ENCODE measurements at regions not wholly inside any gene's neighbourhood (a gene's known extent, or its start where the extent isn't known, plus 50 kb on each side); places are given as distances from the start of the nearest gene placed in this dataset.

DNA sequence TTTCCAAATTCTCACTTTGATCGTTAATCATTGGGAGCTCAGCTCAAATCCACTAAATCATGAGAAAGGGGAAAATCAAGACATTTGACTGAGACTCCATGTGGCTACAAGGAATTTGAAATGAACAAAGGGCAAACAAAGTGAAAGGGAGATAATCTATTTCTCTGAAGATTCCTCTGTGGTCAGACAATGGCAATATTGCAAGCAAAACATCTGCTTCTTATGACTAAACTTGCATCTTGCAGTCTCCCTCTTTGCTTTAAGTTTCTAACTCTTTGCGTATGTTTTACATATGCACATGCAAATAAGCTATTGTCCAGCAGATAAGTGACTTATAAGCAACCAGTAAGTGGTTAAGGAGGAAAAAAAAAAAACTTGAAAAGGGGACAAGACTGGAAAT lies 299.1 kb upstream of the NXPH2 start:
- Histone ChIP-seq H3K79me2 (replicated peaks; ENCODE audit: insufficient read depth, low read length) (no peaks in the 10 kb centered on the region), H4K20me1 (ENCODE audit: insufficient read depth) (no peaks in the 10 kb centered on the region), H3K9ac (ENCODE audit: low read length) (no peak overlapping the region), H3K27me3 (ENCODE audit: insufficient read depth, low read depth, low read length) (no peaks in the 10 kb centered on the region), H3K4me3 (ENCODE audit: low read length) (no peak overlapping the region), H3K36me3 (ENCODE audit: insufficient read depth, low read length) (no peaks in the 10 kb centered on the region), H3K4me2 (ENCODE audit: low read length) (no peak overlapping the region), H3F3A (ENCODE audit: insufficient read depth, low read length, poor library complexity, severe bottlenecking) (no peaks in the 10 kb centered on the region), H3K9me2 (ENCODE audit: insufficient read depth, low read length) (no peaks in the 10 kb centered on the region), H2AFZ (ENCODE audit: low read depth, low read length) (no peak overlapping the region), H3K9me3 (ENCODE audit: low read length) (no peaks in the 10 kb centered on the region), H3K27ac (ENCODE audit: low read length) (no peak overlapping the region)
- TF ChIP-seq TAF1 (IDR thresholded peaks at IDR 0.05; ENCODE audit: low read depth): no peak
- TF ChIP-seq SMC3 (conservative IDR thresholded peaks at IDR 0.05; ENCODE audit: poor library complexity): no peak
- TF ChIP-seq, protein P1, sequence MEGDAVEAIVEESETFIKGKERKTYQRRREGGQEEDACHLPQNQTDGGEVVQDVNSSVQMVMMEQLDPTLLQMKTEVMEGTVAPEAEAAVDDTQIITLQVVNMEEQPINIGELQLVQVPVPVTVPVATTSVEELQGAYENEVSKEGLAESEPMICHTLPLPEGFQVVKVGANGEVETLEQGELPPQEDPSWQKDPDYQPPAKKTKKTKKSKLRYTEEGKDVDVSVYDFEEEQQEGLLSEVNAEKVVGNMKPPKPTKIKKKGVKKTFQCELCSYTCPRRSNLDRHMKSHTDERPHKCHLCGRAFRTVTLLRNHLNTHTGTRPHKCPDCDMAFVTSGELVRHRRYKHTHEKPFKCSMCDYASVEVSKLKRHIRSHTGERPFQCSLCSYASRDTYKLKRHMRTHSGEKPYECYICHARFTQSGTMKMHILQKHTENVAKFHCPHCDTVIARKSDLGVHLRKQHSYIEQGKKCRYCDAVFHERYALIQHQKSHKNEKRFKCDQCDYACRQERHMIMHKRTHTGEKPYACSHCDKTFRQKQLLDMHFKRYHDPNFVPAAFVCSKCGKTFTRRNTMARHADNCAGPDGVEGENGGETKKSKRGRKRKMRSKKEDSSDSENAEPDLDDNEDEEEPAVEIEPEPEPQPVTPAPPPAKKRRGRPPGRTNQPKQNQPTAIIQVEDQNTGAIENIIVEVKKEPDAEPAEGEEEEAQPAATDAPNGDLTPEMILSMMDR (IDR thresholded peaks at IDR 0.05; ENCODE audit: poor library complexity, severe bottlenecking): no peak
- TF ChIP-seq EP300 (conservative IDR thresholded peaks at IDR 0.05; ENCODE audit: poor library complexity, severe bottlenecking): no peak
- no peak for TF ChIP-seq EZH2 (IDR thresholded peaks at IDR 0.05; ENCODE audit: borderline replicate concordance, insufficient read depth, low read length, poor library complexity, severe bottlenecking)
- TF ChIP-seq, protein P2, sequence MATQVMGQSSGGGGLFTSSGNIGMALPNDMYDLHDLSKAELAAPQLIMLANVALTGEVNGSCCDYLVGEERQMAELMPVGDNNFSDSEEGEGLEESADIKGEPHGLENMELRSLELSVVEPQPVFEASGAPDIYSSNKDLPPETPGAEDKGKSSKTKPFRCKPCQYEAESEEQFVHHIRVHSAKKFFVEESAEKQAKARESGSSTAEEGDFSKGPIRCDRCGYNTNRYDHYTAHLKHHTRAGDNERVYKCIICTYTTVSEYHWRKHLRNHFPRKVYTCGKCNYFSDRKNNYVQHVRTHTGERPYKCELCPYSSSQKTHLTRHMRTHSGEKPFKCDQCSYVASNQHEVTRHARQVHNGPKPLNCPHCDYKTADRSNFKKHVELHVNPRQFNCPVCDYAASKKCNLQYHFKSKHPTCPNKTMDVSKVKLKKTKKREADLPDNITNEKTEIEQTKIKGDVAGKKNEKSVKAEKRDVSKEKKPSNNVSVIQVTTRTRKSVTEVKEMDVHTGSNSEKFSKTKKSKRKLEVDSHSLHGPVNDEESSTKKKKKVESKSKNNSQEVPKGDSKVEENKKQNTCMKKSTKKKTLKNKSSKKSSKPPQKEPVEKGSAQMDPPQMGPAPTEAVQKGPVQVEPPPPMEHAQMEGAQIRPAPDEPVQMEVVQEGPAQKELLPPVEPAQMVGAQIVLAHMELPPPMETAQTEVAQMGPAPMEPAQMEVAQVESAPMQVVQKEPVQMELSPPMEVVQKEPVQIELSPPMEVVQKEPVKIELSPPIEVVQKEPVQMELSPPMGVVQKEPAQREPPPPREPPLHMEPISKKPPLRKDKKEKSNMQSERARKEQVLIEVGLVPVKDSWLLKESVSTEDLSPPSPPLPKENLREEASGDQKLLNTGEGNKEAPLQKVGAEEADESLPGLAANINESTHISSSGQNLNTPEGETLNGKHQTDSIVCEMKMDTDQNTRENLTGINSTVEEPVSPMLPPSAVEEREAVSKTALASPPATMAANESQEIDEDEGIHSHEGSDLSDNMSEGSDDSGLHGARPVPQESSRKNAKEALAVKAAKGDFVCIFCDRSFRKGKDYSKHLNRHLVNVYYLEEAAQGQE (IDR thresholded peaks at IDR 0.05; ENCODE audit: borderline replicate concordance): no peak
- TF ChIP-seq MXI1 (conservative IDR thresholded peaks at IDR 0.05; ENCODE audit: poor library complexity, severe bottlenecking): no peak
- no peak for TF ChIP-seq RAD21 (conservative IDR thresholded peaks at IDR 0.05)
- no peak for TF ChIP-seq POLR2AphosphoS5 (IDR thresholded peaks at IDR 0.05)

DNA sequence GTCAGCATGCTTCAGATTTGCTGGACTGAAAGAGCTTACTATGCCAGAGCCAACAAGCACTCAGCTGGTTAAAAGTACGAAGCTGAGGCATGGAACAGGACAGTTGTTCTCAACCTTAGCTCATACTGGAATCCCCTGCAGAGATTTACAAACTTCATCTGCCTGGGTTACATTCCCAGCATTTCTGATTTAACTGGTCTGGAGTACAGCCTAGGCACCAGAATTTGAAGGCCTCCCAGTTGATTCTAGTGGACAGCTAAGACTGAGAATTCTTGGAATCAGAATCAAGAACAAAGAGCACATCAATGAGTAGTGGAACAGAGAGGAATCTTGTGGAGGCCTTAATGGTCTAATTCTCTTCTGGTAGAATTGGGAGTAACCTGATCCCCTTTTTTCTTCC lies 298.2 kb upstream of the NXPH2 start:
- Histone ChIP-seq H3K9ac (ENCODE audit: low read length) (no peak overlapping the region), H3K9me2 (ENCODE audit: insufficient read depth, low read length) (no peaks in the 10 kb centered on the region), H3K9me3 (ENCODE audit: low read length) (no peaks in the 10 kb centered on the region), H3K79me2 (replicated peaks; ENCODE audit: insufficient read depth, low read length) (no peaks in the 10 kb centered on the region), H3K4me3 (ENCODE audit: low read length) (no peak overlapping the region), H3K36me3 (ENCODE audit: insufficient read depth, low read length) (no peaks in the 10 kb centered on the region), H3K27me3 (ENCODE audit: insufficient read depth, low read depth, low read length) (no peaks in the 10 kb centered on the region), H2AFZ (ENCODE audit: low read depth, low read length) (no peak overlapping the region), H3F3A (ENCODE audit: insufficient read depth, low read length, poor library complexity, severe bottlenecking) (no peaks in the 10 kb centered on the region), H4K20me1 (ENCODE audit: insufficient read depth) (no peaks in the 10 kb centered on the region), H3K27ac (ENCODE audit: low read length) (no peak overlapping the region), H3K4me2 (ENCODE audit: low read length) (no peak overlapping the region)
- TF ChIP-seq TAF1 (IDR thresholded peaks at IDR 0.05; ENCODE audit: low read depth) (no peak), SMC3 (conservative IDR thresholded peaks at IDR 0.05; ENCODE audit: poor library complexity) (no peak), MXI1 (conservative IDR thresholded peaks at IDR 0.05; ENCODE audit: poor library complexity, severe bottlenecking) (no peak), RAD21 (conservative IDR thresholded peaks at IDR 0.05) (no peak), POLR2AphosphoS5 (IDR thresholded peaks at IDR 0.05) (no peak), EZH2 (IDR thresholded peaks at IDR 0.05; ENCODE audit: borderline replicate concordance, insufficient read depth, low read length, poor library complexity, severe bottlenecking) (no peak), EP300 (conservative IDR thresholded peaks at IDR 0.05; ENCODE audit: poor library complexity, severe bottlenecking) (no peak)
- TF ChIP-seq, protein P2 (IDR thresholded peaks at IDR 0.05; ENCODE audit: borderline replicate concordance): no peak
- TF ChIP-seq, protein P1 (IDR thresholded peaks at IDR 0.05; ENCODE audit: poor library complexity, severe bottlenecking): no peak
